T-helper 2 cell treated with Interferon-gamma antibody and Interleukin-4, amounts not matched to agents 5 μg/mL and 100 μg/mL, for 36 hours (primary cell): ENCODE measurements at regions not wholly inside any gene's neighbourhood (a gene's known extent, or its start where the extent isn't known, plus 50 kb on each side); places are given as distances from the start of the nearest gene placed in this dataset.
"Not testable (repeated sequence)": the region's sequence is repeated elsewhere in the genome, so short reads cannot be mapped to it uniquely, and the experiment has no call there.

Source experiments
- DNase-seq: peaks from one replicate; pipeline ENCODE4 v3.0.0; 2021; ENCODE audit warnings: low spot score
- H3K27ac Mint-ChIP-seq: one replicate; pipeline ENCODE4 v1.8.0; 2021; ENCODE audit warnings: mild to moderate bottlenecking, mixed read lengths
- H3K27me3 Mint-ChIP-seq: one replicate; pipeline ENCODE4 v1.8.0; 2021; ENCODE audit warnings: low read depth, mixed read lengths
- H3K36me3 Mint-ChIP-seq: one replicate; pipeline ENCODE4 v1.8.0; 2021; ENCODE audit warnings: low read depth, mixed read lengths
- H3K4me1 Mint-ChIP-seq: one replicate; pipeline ENCODE4 v1.8.0; 2021; ENCODE audit warnings: low read depth, mixed read lengths
- H3K4me3 Mint-ChIP-seq: one replicate; pipeline ENCODE4 v1.8.0; 2022; ENCODE audit warnings: mild to moderate bottlenecking, moderate library complexity, mixed read lengths
- H3K9me3 Mint-ChIP-seq: one replicate; pipeline ENCODE4 v1.8.0; 2021; ENCODE audit warnings: mixed read lengths

DNA sequence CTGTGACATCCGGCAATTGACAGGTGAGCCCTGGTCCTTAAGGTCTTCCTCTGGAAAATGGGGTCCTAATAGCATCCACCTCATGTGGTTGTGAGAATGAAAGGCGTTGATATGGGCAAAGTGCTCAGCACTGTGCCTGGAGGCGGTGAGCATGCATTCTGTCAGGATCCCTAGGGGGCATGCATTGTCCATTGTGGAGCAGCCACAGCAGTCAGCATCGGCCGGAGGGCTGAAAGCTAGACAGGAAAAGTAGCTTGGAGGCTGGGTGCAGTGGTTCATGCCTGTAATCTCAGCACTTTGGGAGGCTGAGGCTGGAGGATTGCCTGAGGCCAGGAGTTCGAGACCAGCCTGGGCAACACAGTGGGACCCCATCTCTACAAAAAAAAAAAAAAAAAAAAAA is 122.2 kb downstream of the LHX2 start:
- Mint-ChIP-seq H3K4me1 (no peaks in the 10 kb centered on the region), H3K4me3 (no peak overlapping the region), H3K36me3 (no peaks in the 10 kb centered on the region), H3K9me3 (no peaks in the 10 kb centered on the region), H3K27me3 (peaks cover 3% of the 10 kb centered on the region), H3K27ac (no peak overlapping the region)
- no peak for DNase-seq

DNA sequence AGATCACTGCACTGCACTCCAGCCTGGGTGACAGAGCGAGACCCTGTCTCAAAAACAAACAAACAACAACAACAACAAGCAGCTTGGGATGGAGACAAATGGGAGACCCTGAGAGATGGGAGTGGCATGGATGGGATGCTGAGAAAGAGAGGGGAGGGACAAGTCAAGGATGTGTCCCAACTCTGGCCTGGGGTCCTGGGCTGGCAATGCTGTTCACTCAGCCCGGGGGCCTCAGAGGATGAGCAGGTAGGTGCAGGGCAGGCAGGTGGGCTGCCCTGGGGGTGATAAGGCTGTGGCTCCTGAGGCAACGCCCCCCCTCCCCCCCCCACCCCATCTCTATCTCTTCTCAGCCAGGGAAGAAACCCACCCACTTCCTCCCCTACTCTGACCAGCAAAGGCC is 123.0 kb downstream of the LHX2 start:
- Mint-ChIP-seq H3K9me3 (no peaks in the 10 kb centered on the region), H3K36me3 (no peaks in the 10 kb centered on the region), H3K27me3 (peaks cover 3% of the 10 kb centered on the region), H3K4me3 (no peak overlapping the region), H3K27ac (no peak overlapping the region), H3K4me1 (no peaks in the 10 kb centered on the region)
- DNase-seq, result no peak

DNA sequence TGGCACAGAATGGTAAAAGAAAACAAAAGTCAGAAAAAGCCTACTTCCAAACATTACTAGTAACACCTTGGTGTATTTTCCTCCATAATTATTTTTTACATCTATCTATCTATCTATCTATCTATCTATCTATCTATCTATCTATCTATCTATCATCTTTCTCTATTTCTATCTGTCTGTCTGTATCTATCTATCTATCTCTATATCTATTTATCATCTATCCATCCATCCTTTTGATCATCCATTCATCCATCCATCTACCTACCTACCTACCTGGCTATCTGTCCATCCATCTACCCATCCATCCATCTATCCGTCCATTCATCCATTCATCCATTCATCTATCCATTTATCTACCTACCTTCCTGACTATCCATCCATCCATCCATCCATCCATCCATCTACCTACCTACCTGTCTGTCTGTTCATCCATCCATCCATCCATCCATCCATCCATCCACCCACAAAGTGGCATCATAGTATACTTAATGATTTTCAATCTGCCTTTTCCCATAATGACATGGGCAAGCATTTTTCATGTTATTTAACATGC is 121.9 kb upstream of the NEK6 start:
- DNase-seq, result no peak
- Mint-ChIP-seq H3K9me3 (no peaks in the 10 kb centered on the region), H3K36me3 (no peaks in the 10 kb centered on the region), H3K27me3 (peaks cover 3% of the 10 kb centered on the region), H3K4me3 (no peak overlapping the region), H3K4me1 (no peaks in the 10 kb centered on the region), H3K27ac (peak overlapping the region; percentile 39)

DNA sequence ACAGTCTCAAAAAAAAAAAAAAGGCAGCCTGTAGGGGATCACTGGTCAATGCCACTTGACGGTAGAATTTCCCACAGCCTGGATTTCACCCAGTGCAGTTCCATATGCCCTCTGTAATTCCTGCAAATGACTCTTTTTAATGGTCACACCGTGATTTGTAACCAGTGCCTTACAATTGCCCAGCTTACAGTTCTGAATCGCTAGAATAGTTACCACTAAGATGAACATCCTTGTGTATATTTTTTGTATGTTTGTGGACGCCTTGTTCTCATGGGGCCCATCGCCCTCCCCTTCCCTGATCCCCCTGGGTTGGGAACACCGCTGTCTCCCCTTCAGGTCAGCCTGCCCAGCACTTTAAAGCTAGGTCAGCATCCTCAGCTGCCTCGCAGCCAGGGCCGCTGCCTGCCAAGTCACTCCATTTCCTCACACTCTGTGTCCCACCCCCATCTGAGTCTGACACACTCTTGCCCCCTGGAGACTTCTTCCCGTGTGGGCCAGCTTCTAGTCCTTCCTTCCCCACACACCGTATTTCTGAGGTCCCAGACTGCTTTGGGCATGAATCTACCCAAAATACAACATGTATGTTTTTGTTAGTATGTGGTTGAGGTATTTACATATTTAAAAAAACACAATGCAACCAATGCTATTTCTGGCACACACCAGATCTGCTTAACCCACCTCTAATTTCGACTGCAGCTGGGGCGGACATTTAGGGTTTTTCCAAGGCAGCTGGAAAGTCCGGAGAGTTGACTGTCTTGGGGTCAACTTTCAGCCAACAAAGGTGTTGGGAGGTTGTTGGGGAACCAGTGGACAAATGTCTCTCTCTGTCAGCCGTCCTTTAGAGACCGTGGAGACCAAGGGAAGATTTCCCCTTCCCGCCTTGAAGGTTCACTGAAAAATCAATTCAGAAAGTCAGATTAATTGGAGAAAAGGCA is 120.5 kb upstream of the NEK6 start:
- no peaks in the 10 kb centered on the region for H3K9me3 Mint-ChIP-seq
- peaks cover 3% of the 10 kb centered on the region for H3K27me3 Mint-ChIP-seq
- H3K27ac Mint-ChIP-seq, result no peak overlapping the region
- no peaks in the 10 kb centered on the region for H3K4me1 Mint-ChIP-seq
- H3K4me3 Mint-ChIP-seq, result no peak overlapping the region
- no peak for DNase-seq
- no peaks in the 10 kb centered on the region for H3K36me3 Mint-ChIP-seq

DNA sequence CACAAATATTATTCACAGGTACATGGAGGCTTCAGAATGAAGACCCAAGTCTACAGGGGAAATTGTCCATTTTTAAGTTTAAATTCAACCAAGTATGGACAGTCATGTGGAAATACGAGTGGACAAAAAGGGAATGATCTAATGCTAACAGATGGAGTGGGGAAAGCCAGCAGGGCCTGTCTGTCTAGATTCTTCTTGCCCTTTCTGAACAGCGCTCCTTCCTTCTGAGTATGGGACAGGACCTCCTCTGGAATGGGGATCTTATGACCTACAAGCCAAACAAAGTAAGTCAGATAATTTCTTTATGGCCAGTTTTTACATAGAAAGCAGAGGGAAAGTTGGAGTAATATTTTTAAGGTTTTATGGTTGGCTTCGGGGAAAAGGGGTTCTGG is 119.8 kb upstream of the NEK6 start:
- no peaks in the 10 kb centered on the region for H3K4me1 Mint-ChIP-seq
- no peaks in the 10 kb centered on the region for H3K9me3 Mint-ChIP-seq
- H3K27ac Mint-ChIP-seq, result no peak overlapping the region
- H3K4me3 Mint-ChIP-seq, result no peak overlapping the region
- H3K36me3 Mint-ChIP-seq, result no peaks in the 10 kb centered on the region
- H3K27me3 Mint-ChIP-seq, result peaks cover 3% of the 10 kb centered on the region
- no peak for DNase-seq

DNA sequence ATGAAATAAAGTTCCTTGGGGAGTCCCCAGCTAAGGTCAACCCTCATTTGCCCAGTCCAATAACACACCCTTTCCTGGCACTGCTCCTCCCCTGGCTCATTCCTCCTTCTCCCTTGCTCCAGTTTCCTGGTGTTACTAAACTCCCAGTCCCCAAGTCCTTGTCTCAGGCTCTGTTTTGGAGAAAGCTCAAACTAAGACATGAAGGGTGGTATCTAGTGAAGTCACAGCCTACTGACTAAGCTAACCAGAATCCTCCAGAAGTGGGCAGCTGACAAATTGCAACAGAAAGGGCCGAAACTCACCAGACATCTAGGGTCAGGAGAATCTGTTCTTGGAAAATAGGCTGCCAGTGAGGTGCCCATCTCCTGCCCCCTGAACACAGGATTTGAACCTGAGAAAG is 118.7 kb upstream of the NEK6 start:
- Mint-ChIP-seq H3K27ac (no peak overlapping the region), H3K9me3 (no peaks in the 10 kb centered on the region), H3K36me3 (no peaks in the 10 kb centered on the region), H3K27me3 (peaks cover 3% of the 10 kb centered on the region), H3K4me1 (peaks cover 2% of the 10 kb centered on the region), H3K4me3 (no peak overlapping the region)
- DNase-seq, result no peak

DNA sequence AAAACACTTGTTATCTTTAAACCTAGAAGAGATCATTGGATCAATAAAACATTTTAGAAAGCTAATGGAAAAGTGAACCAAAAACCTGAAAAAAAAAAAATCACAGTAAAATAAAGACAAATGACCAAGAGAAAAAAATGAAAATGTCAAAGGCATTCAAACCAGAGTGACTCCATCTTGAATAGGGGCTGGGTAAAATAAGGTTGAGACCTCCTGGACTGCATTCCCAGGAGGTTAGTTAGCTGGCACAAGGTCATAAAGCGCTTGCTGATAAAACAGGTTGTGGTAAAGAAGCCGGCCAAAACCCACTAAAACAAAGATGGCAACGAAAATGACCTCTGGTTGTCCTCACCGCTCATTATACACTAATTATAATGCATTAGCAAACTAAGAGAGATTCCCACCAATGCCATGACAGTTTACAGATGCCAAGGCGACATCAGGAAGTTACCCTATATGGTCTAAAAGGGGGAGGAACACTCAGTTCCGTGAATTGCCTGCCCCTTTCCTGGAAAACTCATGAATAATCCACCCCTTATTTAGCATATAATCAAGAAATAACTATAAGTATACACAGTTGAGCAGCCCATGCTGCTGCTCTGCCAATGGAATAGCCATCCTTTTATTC is 116.7 kb upstream of the NEK6 start:
- H3K4me3 Mint-ChIP-seq, result no peak overlapping the region
- H3K4me1 Mint-ChIP-seq, result peaks cover 2% of the 10 kb centered on the region
- peaks cover under 1% of the 10 kb centered on the region for H3K27me3 Mint-ChIP-seq
- H3K27ac Mint-ChIP-seq, result no peak overlapping the region
- DNase-seq, result no peak
- no peaks in the 10 kb centered on the region for H3K36me3 Mint-ChIP-seq
- H3K9me3 Mint-ChIP-seq, result no peaks in the 10 kb centered on the region

DNA sequence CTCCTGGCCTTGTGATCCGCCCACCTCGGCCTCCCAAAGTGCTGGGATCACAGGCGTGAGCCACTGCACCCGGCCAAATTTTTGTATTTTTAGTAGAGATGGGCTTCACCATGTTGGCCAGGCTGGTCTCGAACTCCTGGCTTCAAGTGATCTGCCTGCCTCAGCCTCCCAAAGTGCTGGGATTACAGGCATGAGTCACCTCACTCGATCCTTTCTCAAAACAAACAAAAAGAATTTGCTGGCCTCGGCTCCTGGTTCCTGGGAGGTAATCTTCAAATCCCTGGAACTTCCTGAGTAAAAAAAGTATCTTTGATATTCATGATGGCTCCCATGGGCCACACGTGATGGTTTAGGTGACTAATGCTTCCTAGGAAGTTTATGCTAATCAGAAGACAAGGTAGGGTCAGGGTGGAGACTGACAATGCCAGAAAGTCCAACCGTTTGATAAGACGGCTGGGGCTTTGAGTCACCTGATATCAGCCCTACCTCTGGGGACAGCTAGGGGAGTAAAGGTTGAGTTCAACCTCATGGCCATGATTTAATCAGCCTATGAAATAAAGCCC is 113.1 kb upstream of the NEK6 start:
- not testable (repeated sequence) for DNase-seq, H3K4me3 Mint-ChIP-seq, H3K9me3 Mint-ChIP-seq, H3K4me1 Mint-ChIP-seq, H3K27me3 Mint-ChIP-seq, H3K36me3 Mint-ChIP-seq, H3K27ac Mint-ChIP-seq

DNA sequence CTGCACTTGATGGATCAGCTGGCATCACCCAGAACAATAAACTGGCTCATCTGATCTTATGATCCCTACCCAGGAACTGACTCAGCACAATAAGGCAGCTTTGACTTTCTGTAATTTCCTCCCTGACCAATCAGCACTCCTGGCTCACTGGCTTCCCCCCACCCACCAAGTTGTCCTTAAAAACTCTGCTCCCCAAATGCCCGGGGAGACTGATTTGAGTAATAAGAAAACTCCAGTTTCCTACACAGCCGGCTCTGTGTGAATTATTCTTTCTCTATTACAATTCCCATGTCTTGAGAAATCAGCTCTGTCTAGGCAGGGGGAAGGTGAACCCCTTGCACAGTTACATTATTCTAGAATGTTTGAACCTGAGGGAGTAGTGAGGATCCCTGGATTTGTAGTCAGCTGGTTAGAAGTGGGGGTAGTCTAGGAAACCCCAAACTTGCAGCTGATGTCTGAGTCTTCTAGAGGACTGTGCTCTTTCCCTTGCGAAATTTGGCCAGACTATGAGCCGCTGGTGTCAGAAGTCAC is 111.7 kb upstream of the NEK6 start:
- no peak for DNase-seq
- Mint-ChIP-seq H3K4me3 (no peak overlapping the region), H3K27me3 (peaks cover 13% of the 10 kb centered on the region), H3K36me3 (no peaks in the 10 kb centered on the region), H3K4me1 (peaks cover 2% of the 10 kb centered on the region), H3K27ac (no peak overlapping the region), H3K9me3 (no peaks in the 10 kb centered on the region)

DNA sequence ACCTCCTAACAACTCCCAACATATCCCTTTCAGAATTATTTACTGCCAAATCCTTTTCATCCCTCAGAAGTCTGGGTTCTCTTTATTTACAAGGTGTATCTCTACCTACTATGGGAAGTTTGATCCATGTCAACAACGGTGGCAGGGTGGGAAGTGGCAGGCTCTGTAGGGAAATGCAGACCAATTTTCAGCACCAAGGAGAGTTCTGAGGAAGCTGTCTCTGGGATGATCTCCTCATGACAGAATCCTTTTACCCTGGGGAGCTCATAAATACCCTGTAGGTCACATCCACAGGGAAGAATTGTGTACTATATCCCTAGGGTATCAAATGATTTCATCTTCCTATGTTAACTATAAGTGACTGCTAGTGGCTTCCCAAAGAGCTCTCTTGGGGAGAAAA is 107.8 kb upstream of the NEK6 start:
- DNase-seq, result no peak
- Mint-ChIP-seq H3K27me3 (peaks cover 35% of the 10 kb centered on the region), H3K36me3 (no peaks in the 10 kb centered on the region), H3K4me3 (no peak overlapping the region), H3K27ac (no peak overlapping the region), H3K4me1 (no peaks in the 10 kb centered on the region), H3K9me3 (no peaks in the 10 kb centered on the region)

DNA sequence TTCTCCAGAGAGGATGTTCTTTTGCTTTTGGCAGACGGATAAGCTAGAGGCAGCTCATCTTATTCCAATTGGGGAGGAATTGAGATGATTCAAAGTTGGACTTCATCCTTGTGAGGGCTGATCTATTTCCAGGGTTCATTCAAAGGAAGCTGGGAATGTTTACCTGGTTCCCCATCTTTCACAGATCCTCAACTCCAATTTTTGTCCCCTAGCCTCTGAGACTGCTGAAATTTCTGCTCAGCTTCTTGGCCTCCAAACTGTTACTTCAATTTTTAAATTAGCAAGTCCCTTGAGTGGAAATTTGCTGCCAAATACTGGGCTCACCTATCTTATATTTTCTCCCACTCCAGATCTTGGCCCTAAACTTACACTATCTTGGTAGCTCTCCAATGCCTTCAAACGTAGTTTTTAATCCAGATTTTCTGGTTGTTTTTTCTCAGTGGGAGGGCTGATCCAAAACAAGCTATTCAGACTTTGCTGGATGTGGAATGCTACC is 93.9 kb upstream of the NEK6 start:
- H3K36me3 Mint-ChIP-seq, result no peaks in the 10 kb centered on the region
- peaks cover 1% of the 10 kb centered on the region for H3K4me1 Mint-ChIP-seq
- H3K4me3 Mint-ChIP-seq, result no peak overlapping the region
- H3K9me3 Mint-ChIP-seq, result peaks cover 21% of the 10 kb centered on the region
- no peak overlapping the region for H3K27ac Mint-ChIP-seq
- peaks cover 57% of the 10 kb centered on the region for H3K27me3 Mint-ChIP-seq
- no peak for DNase-seq

DNA sequence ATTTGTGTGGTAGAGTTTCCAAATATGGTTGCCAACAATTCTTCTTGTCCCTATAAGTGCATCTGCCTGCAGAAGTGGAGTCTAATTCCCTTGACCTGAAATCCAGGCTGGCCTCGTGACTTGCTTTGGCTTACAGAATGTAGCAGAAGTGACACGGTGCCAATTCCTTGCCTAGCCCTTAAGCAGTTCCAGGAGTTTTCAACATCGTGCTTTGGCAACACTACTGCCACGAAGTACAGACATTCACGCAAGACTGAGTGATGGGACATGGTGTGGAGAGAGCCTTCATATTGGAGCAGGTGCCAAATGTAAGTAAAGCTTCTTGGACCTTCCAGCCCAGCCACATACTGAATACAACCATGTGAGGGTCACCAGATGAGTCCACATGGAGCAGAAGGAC is 92.9 kb upstream of the NEK6 start:
- Mint-ChIP-seq H3K4me1 (peaks cover 1% of the 10 kb centered on the region), H3K4me3 (no peak overlapping the region), H3K27me3 (peaks cover 60% of the 10 kb centered on the region), H3K27ac (no peak overlapping the region), H3K9me3 (peaks cover 21% of the 10 kb centered on the region), H3K36me3 (no peaks in the 10 kb centered on the region)
- DNase-seq, result no peak

DNA sequence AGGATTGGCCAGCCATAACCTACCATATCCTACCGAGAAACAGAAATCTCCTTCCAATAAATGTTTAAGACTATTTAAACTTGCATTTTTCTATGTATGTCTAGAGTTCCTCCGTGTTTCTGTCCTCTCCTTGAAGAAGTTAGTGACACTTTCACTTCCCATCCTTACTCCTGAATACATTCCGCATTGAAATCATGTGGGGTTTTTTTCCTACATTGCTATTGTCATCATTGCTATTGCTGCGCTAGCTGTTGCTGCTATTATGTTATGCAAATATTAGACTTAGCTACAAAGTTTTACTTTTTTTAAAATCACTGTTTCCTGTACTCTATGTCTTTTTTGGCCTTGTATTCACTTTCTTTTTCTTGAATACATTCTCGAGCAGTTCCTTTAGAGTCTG is 83.3 kb upstream of the NEK6 start:
- Mint-ChIP-seq H3K9me3 (peaks cover 24% of the 10 kb centered on the region), H3K36me3 (peaks cover 10% of the 10 kb centered on the region), H3K27me3 (peaks cover 22% of the 10 kb centered on the region), H3K27ac (no peak overlapping the region), H3K4me3 (no peak overlapping the region), H3K4me1 (peaks cover 29% of the 10 kb centered on the region)
- DNase-seq, result no peak

DNA sequence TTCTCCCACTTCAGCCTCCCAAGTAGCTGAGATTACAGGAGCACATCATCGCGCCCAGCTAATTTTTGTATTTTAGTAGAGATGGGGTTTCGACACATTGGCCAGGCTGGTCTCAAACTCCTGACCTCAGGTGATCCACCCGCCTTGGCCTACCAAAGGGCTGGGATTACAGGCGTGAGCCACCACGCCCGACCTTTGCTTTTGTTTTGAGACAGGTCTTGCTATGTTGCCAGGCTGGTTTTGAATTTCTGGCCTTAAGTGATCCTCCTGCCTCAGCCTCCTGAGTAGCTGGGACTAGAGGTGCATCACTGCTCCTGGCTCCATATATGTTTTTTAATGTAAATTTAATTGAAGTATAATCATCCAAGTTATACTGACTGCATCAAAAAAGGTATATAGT is 80.2 kb upstream of the NEK6 start:
- not testable (repeated sequence) for H3K27ac Mint-ChIP-seq, DNase-seq, H3K4me3 Mint-ChIP-seq, H3K9me3 Mint-ChIP-seq, H3K36me3 Mint-ChIP-seq
- Mint-ChIP-seq H3K4me1 (peaks cover 13% of the 10 kb centered on the region), H3K27me3 (peaks cover 18% of the 10 kb centered on the region)
